A673 (cell line): ENCODE measurements at regions not wholly inside any gene's neighbourhood (a gene's known extent, or its start where the extent isn't known, plus 50 kb on each side); places are given as distances from the start of the nearest gene placed in this dataset.

Experiments
- EZH2 ChIP-seq: fragments of 200-600 bp; sonication (generic); IDR thresholded peaks from 2 replicates; pipeline ENCODE4 v1.6.1; 2017; ENCODE audit warnings: borderline replicate concordance, low read depth, mild to moderate bottlenecking, mixed read lengths, antibody characterized with exemption, low read length; ENCODE audit not compliant: poor library complexity, severe bottlenecking
- TF ChIP-seq, protein P1 (sequence below): fragments of 300-800, 200-600 bp; sonication (generic); conservative IDR thresholded peaks from 2 replicates; pipeline ENCODE4 v1.5.1; 2017; ENCODE audit warnings: low read depth, mild to moderate bottlenecking, antibody characterized with exemption, low read length, moderate library complexity, mixed read lengths

DNA sequence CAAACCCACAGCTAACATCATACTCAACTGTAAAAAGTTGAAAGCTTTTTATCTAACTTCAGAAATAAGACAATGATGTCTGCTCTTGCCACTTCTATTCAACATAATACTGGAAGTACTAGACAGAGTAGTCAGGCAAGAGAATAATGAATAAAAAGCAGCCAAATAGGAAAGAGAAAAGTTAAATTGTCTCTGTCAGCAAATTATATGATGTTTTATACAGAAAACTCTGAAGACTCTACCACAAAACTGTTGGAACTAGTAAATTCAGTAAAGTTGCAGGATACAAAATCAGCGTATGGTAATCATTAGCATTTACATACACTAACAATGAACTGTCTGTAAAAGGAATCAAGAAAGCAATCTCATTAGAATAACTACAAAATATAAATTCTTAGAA lies 752.9 kb upstream of the CT83 start:
- TF ChIP-seq, protein P1, sequence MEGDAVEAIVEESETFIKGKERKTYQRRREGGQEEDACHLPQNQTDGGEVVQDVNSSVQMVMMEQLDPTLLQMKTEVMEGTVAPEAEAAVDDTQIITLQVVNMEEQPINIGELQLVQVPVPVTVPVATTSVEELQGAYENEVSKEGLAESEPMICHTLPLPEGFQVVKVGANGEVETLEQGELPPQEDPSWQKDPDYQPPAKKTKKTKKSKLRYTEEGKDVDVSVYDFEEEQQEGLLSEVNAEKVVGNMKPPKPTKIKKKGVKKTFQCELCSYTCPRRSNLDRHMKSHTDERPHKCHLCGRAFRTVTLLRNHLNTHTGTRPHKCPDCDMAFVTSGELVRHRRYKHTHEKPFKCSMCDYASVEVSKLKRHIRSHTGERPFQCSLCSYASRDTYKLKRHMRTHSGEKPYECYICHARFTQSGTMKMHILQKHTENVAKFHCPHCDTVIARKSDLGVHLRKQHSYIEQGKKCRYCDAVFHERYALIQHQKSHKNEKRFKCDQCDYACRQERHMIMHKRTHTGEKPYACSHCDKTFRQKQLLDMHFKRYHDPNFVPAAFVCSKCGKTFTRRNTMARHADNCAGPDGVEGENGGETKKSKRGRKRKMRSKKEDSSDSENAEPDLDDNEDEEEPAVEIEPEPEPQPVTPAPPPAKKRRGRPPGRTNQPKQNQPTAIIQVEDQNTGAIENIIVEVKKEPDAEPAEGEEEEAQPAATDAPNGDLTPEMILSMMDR: no peak
- TF ChIP-seq EZH2: no peak
